ENCODE measurements at regions not wholly inside any gene's neighbourhood (a gene's known extent, or its start where the extent isn't known, plus 50 kb on each side); places are given as distances from the start of the nearest gene placed in this dataset.

- 18% methylated on average over 5 of the region's 5 CpGs for WGBS
- H3K9me3 ChIP-seq, result no peaks in the 10 kb centered on the region
- TF ChIP-seq CTCF (IDR thresholded peaks at IDR 0.05) (no peak), POLR2A (IDR thresholded peaks at IDR 0.05) (no peak), POLR2AphosphoS5 (IDR thresholded peaks at IDR 0.05) (no peak)
- intact Hi-C loops (cut with DNase I), result no loop called here
- no peak for DNase-seq (ENCODE audit: low spot score)
- H3K36me3 ChIP-seq, result no peaks in the 10 kb centered on the region
- no peak overlapping the region for H3K27ac ChIP-seq
- H3K27me3 ChIP-seq (replicated peaks; ENCODE audit: insufficient read depth), result no peaks in the 10 kb centered on the region
- no peaks in the 10 kb centered on the region for H3K4me1 ChIP-seq (replicated peaks)
- H3K4me3 ChIP-seq, result no peak overlapping the region
Observed at GRCh38 chr1:183711741-183712361, 58.7 kb upstream of the APOBEC4 start.

- H3K27ac ChIP-seq, result no peak overlapping the region
- no peak for DNase-seq (ENCODE audit: low spot score)
- no peaks in the 10 kb centered on the region for H3K27me3 ChIP-seq (replicated peaks; ENCODE audit: insufficient read depth)
- no peak overlapping the region for H3K4me3 ChIP-seq
- intact Hi-C loops (cut with DNase I), result no loop called here
- no peaks in the 10 kb centered on the region for H3K9me3 ChIP-seq
- H3K36me3 ChIP-seq, result no peaks in the 10 kb centered on the region
- TF ChIP-seq POLR2AphosphoS5 (IDR thresholded peaks at IDR 0.05), result no peak
- TF ChIP-seq CTCF (IDR thresholded peaks at IDR 0.05), result no peak
- no peak for TF ChIP-seq POLR2A (IDR thresholded peaks at IDR 0.05)
- 96% methylated on average over 2 of the region's 2 CpGs for WGBS
- H3K4me1 ChIP-seq (replicated peaks), result no peaks in the 10 kb centered on the region
Observed at GRCh38 chr1:183711165-183711682, 58.1 kb upstream of the APOBEC4 start.

- no peaks in the 10 kb centered on the region for H3K9me3 ChIP-seq
- H3K4me3 ChIP-seq, result no peak overlapping the region
- no peak overlapping the region for H3K27ac ChIP-seq
- WGBS, result 84% methylated on average over 3 of the region's 3 CpGs
- intact Hi-C loops (cut with DNase I), result no loop called here
- no peaks in the 10 kb centered on the region for H3K27me3 ChIP-seq (replicated peaks; ENCODE audit: insufficient read depth)
- no peaks in the 10 kb centered on the region for H3K4me1 ChIP-seq (replicated peaks)
- DNase-seq (ENCODE audit: low spot score), result no peak
- no peak for TF ChIP-seq POLR2AphosphoS5 (IDR thresholded peaks at IDR 0.05)
- no peak for TF ChIP-seq POLR2A (IDR thresholded peaks at IDR 0.05)
- no peak for TF ChIP-seq CTCF (IDR thresholded peaks at IDR 0.05)
- H3K36me3 ChIP-seq, result no peaks in the 10 kb centered on the region
Observed at GRCh38 chr1:183710734-183711133, 57.6 kb upstream of the APOBEC4 start.

- Histone ChIP-seq H3K36me3 (no peaks in the 10 kb centered on the region), H3K9me3 (no peaks in the 10 kb centered on the region), H3K27me3 (replicated peaks; ENCODE audit: insufficient read depth) (no peaks in the 10 kb centered on the region), H3K27ac (no peak overlapping the region), H3K4me1 (replicated peaks) (no peaks in the 10 kb centered on the region), H3K4me3 (no peak overlapping the region)
- TF ChIP-seq CTCF (IDR thresholded peaks at IDR 0.05) (no peak), POLR2A (IDR thresholded peaks at IDR 0.05) (no peak), POLR2AphosphoS5 (IDR thresholded peaks at IDR 0.05) (no peak)
- WGBS, result 100% methylated on average over 1 of the region's 1 CpG
- DNase-seq (ENCODE audit: low spot score), result no peak
- intact Hi-C loops (cut with DNase I), result no loop called here
Observed at GRCh38 chr1:183710333-183710732, 57.2 kb upstream of the APOBEC4 start.

- Histone ChIP-seq H3K9me3 (no peaks in the 10 kb centered on the region), H3K4me1 (replicated peaks) (no peaks in the 10 kb centered on the region), H3K36me3 (no peaks in the 10 kb centered on the region), H3K4me3 (no peak overlapping the region), H3K27ac (no peak overlapping the region), H3K27me3 (replicated peaks; ENCODE audit: insufficient read depth) (no peaks in the 10 kb centered on the region)
- no peak for DNase-seq (ENCODE audit: low spot score)
- intact Hi-C loops (cut with DNase I), result no loop called here
- WGBS, result 92% methylated on average over 2 of the region's 2 CpGs
- no peak for TF ChIP-seq CTCF (IDR thresholded peaks at IDR 0.05)
- TF ChIP-seq POLR2AphosphoS5 (IDR thresholded peaks at IDR 0.05), result no peak
- no peak for TF ChIP-seq POLR2A (IDR thresholded peaks at IDR 0.05)
Observed at GRCh38 chr1:183704131-183704530, 51.0 kb upstream of the APOBEC4 start.
